ENCODE measurements at regions not wholly inside any gene's neighbourhood (a gene's known extent, or its start where the extent isn't known, plus 50 kb on each side); places are given as distances from the start of the nearest gene placed in this dataset.
A peak's percentile ranks its signal among the peaks of the same experiment; 100 is the strongest.

DNA sequence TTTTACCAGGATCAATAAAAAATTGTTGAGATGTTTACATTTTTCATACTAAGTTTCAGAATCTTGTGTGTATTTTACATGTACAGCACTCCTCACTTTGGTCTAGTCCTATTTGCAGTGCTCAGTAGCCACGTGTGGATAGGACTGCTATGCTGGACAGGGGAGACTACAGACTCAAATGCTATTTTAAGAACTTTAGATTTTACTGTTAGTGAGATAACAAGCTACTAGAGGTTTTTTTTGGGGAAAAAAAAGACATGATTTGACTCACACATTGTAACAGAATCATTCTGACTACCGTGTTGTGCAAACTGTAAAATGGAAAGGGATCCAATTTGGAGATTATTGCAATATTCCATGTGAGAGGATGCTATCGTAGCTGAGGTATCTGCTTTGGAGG lies 418.9 kb upstream of the PRMT6 start:
- SMC1A ChIA-PET (ENCODE audit: uncharacterized antibody, unreplicated experiment) = interaction anchor here (0.7 kb wide), 1 partner anchor 23 kb away, joined by 3 read pairs; no protein-coding TSS in a partner anchor
- intact Hi-C loops (cut with micrococcal nuclease; ENCODE audit: unreplicated experiment) = no loop called here
- Histone ChIP-seq H3K79me2 (ENCODE audit: control insufficient read depth, insufficient read depth, low read length) (no peaks in the 10 kb centered on the region), H2AFZ (ENCODE audit: control insufficient read depth, low read depth, low read length) (no peak overlapping the region), H3K36me3 (ENCODE audit: control insufficient read depth in 2 of 2, insufficient read depth in 2 of 2, low read length in 1 of 2) (no peaks in the 10 kb centered on the region), H3K4me1 (ENCODE audit: control insufficient read depth, insufficient read depth, low read length) (no peaks in the 10 kb centered on the region), H3K27ac (ENCODE audit: control insufficient read depth, insufficient read depth) (no peak overlapping the region), H3K9ac (ENCODE audit: control insufficient read depth, insufficient read depth, low read length) (no peak overlapping the region), H3K4me3 (no peak overlapping the region), H3K9me3 (replicated peaks; ENCODE audit: control insufficient read depth, insufficient read depth, low read length) (no peaks in the 10 kb centered on the region), H3K4me2 (ENCODE audit: control insufficient read depth, insufficient read depth) (no peak overlapping the region), H4K20me1 (ENCODE audit: control insufficient read depth, insufficient read depth) (no peaks in the 10 kb centered on the region), H3K27me3 (replicated peaks in 1 of 2; ENCODE audit: control insufficient read depth in 2 of 2, insufficient read depth in 2 of 2, low read length in 1 of 2) (no peaks in the 10 kb centered on the region)
- DNase-seq (ENCODE audit: low read depth, low spot score) (no peak), FAIRE-seq (no peak), ATAC-seq (no peak)
- POLR2A ChIA-PET = no interaction called here
- RAD21 ChIA-PET (ENCODE audit: unreplicated experiment) = no interaction called here
- 7% methylated on average over 3 of the region's 3 CpGs for WGBS (ENCODE audit: insufficient coverage, insufficient replicate concordance, low lambda C conversion rate, missing lambda C conversion rate)
- CTCF ChIA-PET = interaction anchor here (0.7 to 1.2 kb wide), 2 partner anchors 14 to 16 kb away, joined by 3 read pairs; no protein-coding TSS in a partner anchor
- in situ Hi-C loops (cut with MboI) = no loop called here
- BruUV-seq (replicated peaks) = no TSS peak
- TF ChIP-seq NR2C1 (IDR thresholded peaks at IDR 0.05) = no peak
- peak; percentile 31; the same call in 1 of the 2 replicates for TF ChIP-seq CREM (IDR thresholded peaks at IDR 0.05; ENCODE audit: low read depth)
- 0 out of 2 replicates have a peak, but pooled peaks have one; percentile 12 for TF ChIP-seq EED (IDR thresholded peaks at IDR 0.05; ENCODE audit: low read depth)
- TF ChIP-seq YY1 (IDR thresholded peaks at IDR 0.05; ENCODE audit: low read depth, low read length) = no peak
- TF ChIP-seq IRF3 (IDR thresholded peaks at IDR 0.05) = no peak
- no peak for TF ChIP-seq STAT3 (IDR thresholded peaks at IDR 0.05; ENCODE audit: low read depth, low read length)
- TF ChIP-seq MEF2A (IDR thresholded peaks at IDR 0.05; ENCODE audit: insufficient read depth, low read depth, low read length) = 0 out of 2 replicates have a peak, but pooled peaks have one; percentile 55
- TF ChIP-seq NR2C2 (IDR thresholded peaks at IDR 0.05; ENCODE audit: borderline replicate concordance, control insufficient read depth, insufficient read length, low read depth) = no peak
- peak; percentile 85 for TF ChIP-seq JUNB (IDR thresholded peaks at IDR 0.05)
- peak; percentile 68; the same call in 1 of the 2 replicates for TF ChIP-seq NFIC (IDR thresholded peaks at IDR 0.05; ENCODE audit: low read depth, low read length)
- TF ChIP-seq SREBF1 (IDR thresholded peaks at IDR 0.05; ENCODE audit: low read length) = no peak
- no peak for TF ChIP-seq PRDM15 (CRISPR knock-in tag; IDR thresholded peaks at IDR 0.05)
- TF ChIP-seq, protein P1, sequence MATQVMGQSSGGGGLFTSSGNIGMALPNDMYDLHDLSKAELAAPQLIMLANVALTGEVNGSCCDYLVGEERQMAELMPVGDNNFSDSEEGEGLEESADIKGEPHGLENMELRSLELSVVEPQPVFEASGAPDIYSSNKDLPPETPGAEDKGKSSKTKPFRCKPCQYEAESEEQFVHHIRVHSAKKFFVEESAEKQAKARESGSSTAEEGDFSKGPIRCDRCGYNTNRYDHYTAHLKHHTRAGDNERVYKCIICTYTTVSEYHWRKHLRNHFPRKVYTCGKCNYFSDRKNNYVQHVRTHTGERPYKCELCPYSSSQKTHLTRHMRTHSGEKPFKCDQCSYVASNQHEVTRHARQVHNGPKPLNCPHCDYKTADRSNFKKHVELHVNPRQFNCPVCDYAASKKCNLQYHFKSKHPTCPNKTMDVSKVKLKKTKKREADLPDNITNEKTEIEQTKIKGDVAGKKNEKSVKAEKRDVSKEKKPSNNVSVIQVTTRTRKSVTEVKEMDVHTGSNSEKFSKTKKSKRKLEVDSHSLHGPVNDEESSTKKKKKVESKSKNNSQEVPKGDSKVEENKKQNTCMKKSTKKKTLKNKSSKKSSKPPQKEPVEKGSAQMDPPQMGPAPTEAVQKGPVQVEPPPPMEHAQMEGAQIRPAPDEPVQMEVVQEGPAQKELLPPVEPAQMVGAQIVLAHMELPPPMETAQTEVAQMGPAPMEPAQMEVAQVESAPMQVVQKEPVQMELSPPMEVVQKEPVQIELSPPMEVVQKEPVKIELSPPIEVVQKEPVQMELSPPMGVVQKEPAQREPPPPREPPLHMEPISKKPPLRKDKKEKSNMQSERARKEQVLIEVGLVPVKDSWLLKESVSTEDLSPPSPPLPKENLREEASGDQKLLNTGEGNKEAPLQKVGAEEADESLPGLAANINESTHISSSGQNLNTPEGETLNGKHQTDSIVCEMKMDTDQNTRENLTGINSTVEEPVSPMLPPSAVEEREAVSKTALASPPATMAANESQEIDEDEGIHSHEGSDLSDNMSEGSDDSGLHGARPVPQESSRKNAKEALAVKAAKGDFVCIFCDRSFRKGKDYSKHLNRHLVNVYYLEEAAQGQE (IDR thresholded peaks at IDR 0.05; ENCODE audit: low read depth, low read length) = no peak
- no peak for TF ChIP-seq ZNF384 (IDR thresholded peaks at IDR 0.05; ENCODE audit: borderline replicate concordance, low read depth, low read length)
- no peak for TF ChIP-seq KAT2A (conservative IDR thresholded peaks at IDR 0.05; ENCODE audit: control insufficient read depth, low read depth, low read length)
- TF ChIP-seq CREB1 (IDR thresholded peaks at IDR 0.05; ENCODE audit: low read depth) = no peak
- TF ChIP-seq FOXM1 (IDR thresholded peaks at IDR 0.05; ENCODE audit: low read depth, low read length) = peak; percentile 48; the same call in 1 of the 2 replicates
- no peak for TF ChIP-seq SMAD5 (IDR thresholded peaks at IDR 0.05; ENCODE audit: low read depth)
- no peak for TF ChIP-seq NR2F1 (conservative IDR thresholded peaks at IDR 0.05)
- peak; percentile 43; the same call in 1 of the 2 replicates for TF ChIP-seq RUNX3 (IDR thresholded peaks at IDR 0.05; ENCODE audit: low read length)

All from GM12878 (cell line).